ENCODE measurements at regions not wholly inside any gene's neighbourhood (a gene's known extent, or its start where the extent isn't known, plus 50 kb on each side); places are given as distances from the start of the nearest gene placed in this dataset.

- TF ChIP-seq CTCF (IDR thresholded peaks at IDR 0.05; ENCODE audit: poor library complexity) (no peak), EZH2 (IDR thresholded peaks at IDR 0.05; ENCODE audit: borderline replicate concordance) (no peak)
These were observed 245.7 kb upstream of the CSNK1A1L start for GRCh38 chr13:37351211-37351610.

Measured in hepatocyte (in vitro differentiated cells).